Transverse colon (tissue), 4 donors: ENCODE measurements at regions not wholly inside any gene's neighbourhood (a gene's known extent, or its start where the extent isn't known, plus 50 kb on each side); places are given as distances from the start of the nearest gene placed in this dataset.

Source experiments
- CTCF ChIP-seq, 5 experiments: fragments of 200-600 bp in 3 of 5; fragments of 450-650 bp in 2 of 5; sonication (generic) in 3 of 5; IDR thresholded peaks; 1 replicate in 2 of 5; 2 replicates in 3 of 5; pipeline ENCODE4 v1.5.1; 2016 to 2017; ENCODE audit warnings: antibody characterized with exemption in 5 of 5, inconsistent platforms in 3 of 5, mild to moderate bottlenecking in 2 of 5, moderate library complexity in 1 of 5
- EP300 ChIP-seq: sonication (generic); formaldehyde crosslinking; IDR thresholded peaks from one replicate; pipeline ENCODE4 v1.6.1; 2017; ENCODE audit warnings: antibody characterized with exemption, low read depth
- POLR2A ChIP-seq: fragments of 450-650 bp; IDR thresholded peaks from one replicate; pipeline ENCODE4 v1.6.1; 2016; ENCODE audit warnings: antibody characterized with exemption, mild to moderate bottlenecking, moderate library complexity
- POLR2AphosphoS5 ChIP-seq, 3 donors: sonication (generic); formaldehyde crosslinking; IDR thresholded peaks; one replicate each; pipeline ENCODE4 v1.6.1; 2016; ENCODE audit warnings: antibody characterized with exemption in 3 of 3

GRCh38 chr17:70373369-70373768 lies 204.0 kb downstream of the KCNJ2 start:
- no peak for TF ChIP-seq EP300
- TF ChIP-seq POLR2A = no peak
- TF ChIP-seq CTCF (IDR thresholded peaks at IDR 0.05) = no peak
- TF ChIP-seq POLR2AphosphoS5 (IDR thresholded peaks at IDR 0.05) = no peak
